Prostate gland (tissue), 2 donors: ENCODE measurements at regions not wholly inside any gene's neighbourhood (a gene's known extent, or its start where the extent isn't known, plus 50 kb on each side); places are given as distances from the start of the nearest gene placed in this dataset.
"Not testable (repeated sequence)": the region's sequence is repeated elsewhere in the genome, so short reads cannot be mapped to it uniquely, and the experiment has no call there.

Experiments
- CTCF ChIP-seq, 4 experiments: fragments of 200-600 bp in 2 of 4; fragments of 450-650 bp in 2 of 4; sonication (generic) in 2 of 4; IDR thresholded peaks; 1 replicate in 3 of 4; 2 replicates in 1 of 4; pipeline ENCODE4 v1.5.1; 2016 to 2019; ENCODE audit warnings: antibody characterized with exemption in 4 of 4, mild to moderate bottlenecking in 2 of 4, moderate library complexity in 2 of 4
- POLR2A ChIP-seq: fragments of 450-650 bp; IDR thresholded peaks from one replicate; pipeline ENCODE4 v1.6.1; 2016; ENCODE audit warnings: antibody characterized with exemption, mild to moderate bottlenecking
- POLR2AphosphoS5 ChIP-seq: sonication (generic); formaldehyde crosslinking; IDR thresholded peaks from one replicate; pipeline ENCODE4 v1.6.1; 2017; ENCODE audit warnings: antibody characterized with exemption

DNA sequence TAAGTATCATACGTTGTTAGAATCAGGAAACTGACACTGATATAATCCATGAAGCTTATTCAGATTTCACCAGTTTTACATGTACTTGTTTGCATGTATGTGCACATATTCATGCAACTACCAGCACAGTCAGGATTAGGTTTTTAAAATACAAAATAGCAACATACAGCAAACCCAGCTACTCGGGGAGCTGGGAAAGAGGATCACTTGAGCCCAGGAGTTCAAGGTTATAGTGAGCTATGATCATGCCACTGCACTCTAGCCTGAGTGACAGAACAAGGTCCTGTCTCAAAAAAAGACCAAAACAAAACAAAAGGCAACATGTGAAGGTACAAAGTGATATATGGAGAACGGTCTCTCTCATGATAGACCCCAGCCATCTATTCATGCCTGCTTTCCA is 2665.8 kb upstream of the DEFB115 start:
- not testable (repeated sequence) for TF ChIP-seq POLR2A; CTCF (IDR thresholded peaks at IDR 0.05); POLR2AphosphoS5
